Activated effector memory CD4-positive, alpha-beta T cell treated with anti-CD3 and anti-CD28 coated beads, Interleukin-2, amount 50 U/mL, for 16 hours (primary cell): ENCODE measurements at regions not wholly inside any gene's neighbourhood (a gene's known extent, or its start where the extent isn't known, plus 50 kb on each side); places are given as distances from the start of the nearest gene placed in this dataset.

Experiments
- DNase-seq: peaks from one replicate; pipeline ENCODE4 v3.0.0-alpha.2; 2020

- DNase-seq, result no peak
Observed at GRCh38 chr5:87069311-87069710, 198.4 kb upstream of the RASA1 start.

GRCh38 chr5:87069974-87070608, 197.6 kb upstream of the RASA1 start:
- no peak for DNase-seq

GRCh38 chr5:87074072-87074471, 193.6 kb upstream of the RASA1 start:
- no peak for DNase-seq

- no peak for DNase-seq
Observed at GRCh38 chr5:87074934-87075541, 192.6 kb upstream of the RASA1 start.

GRCh38 chr5:87076411-87076810, 191.3 kb upstream of the RASA1 start:
- DNase-seq, result no peak

- DNase-seq, result no peak
Observed at GRCh38 chr5:87076931-87077330, 190.8 kb upstream of the RASA1 start.

GRCh38 chr5:87079219-87079618, 188.5 kb upstream of the RASA1 start:
- DNase-seq, result no peak

- DNase-seq, result no peak
Observed at GRCh38 chr5:87081016-87081415, 186.7 kb upstream of the RASA1 start.

GRCh38 chr5:87081511-87082372, 185.9 kb upstream of the RASA1 start:
- peak; percentile 68 for DNase-seq

GRCh38 chr5:87094347-87094746, 173.3 kb upstream of the RASA1 start:
- no peak for DNase-seq

GRCh38 chr5:87094833-87095232, 172.8 kb upstream of the RASA1 start:
- DNase-seq, result no peak

GRCh38 chr5:87095787-87096186, 171.9 kb upstream of the RASA1 start:
- DNase-seq, result no peak

- DNase-seq, result no peak
Observed at GRCh38 chr5:87097664-87098063, 170.0 kb upstream of the RASA1 start.

GRCh38 chr5:87099291-87099839, 168.3 kb upstream of the RASA1 start:
- DNase-seq, result no peak

- no peak for DNase-seq
Observed at GRCh38 chr5:87099968-87100367, 167.7 kb upstream of the RASA1 start.

GRCh38 chr5:87101321-87101720, 166.4 kb upstream of the RASA1 start:
- DNase-seq, result no peak

- DNase-seq, result no peak
Observed at GRCh38 chr5:87102841-87103240, 164.8 kb upstream of the RASA1 start.

GRCh38 chr5:87103616-87104287, 163.9 kb upstream of the RASA1 start:
- DNase-seq, result no peak

- no peak for DNase-seq
Observed at GRCh38 chr5:87105577-87105976, 162.1 kb upstream of the RASA1 start.

GRCh38 chr5:87109746-87110145, 157.9 kb upstream of the RASA1 start:
- DNase-seq, result no peak

GRCh38 chr5:87110721-87111120, 157.0 kb upstream of the RASA1 start:
- DNase-seq, result no peak

- no peak for DNase-seq
Observed at GRCh38 chr5:87113861-87114260, 153.8 kb upstream of the RASA1 start.

GRCh38 chr5:87114631-87115030, 153.1 kb upstream of the RASA1 start:
- DNase-seq, result no peak
